Activated T-helper 1 cell treated with anti-CD3 and anti-CD28 coated beads, Interleukin-12 subunit alpha, Interleukin-12 subunit beta, Interleukin-2, Interleukin-4 antibody, amounts not matched to agents 30 ng/mL and 10 ng/mL and 1 ng/mL, durations not matched to agents 14 hours and 24 hours and 36 hours (primary cell): ENCODE measurements at regions not wholly inside any gene's neighbourhood (a gene's known extent, or its start where the extent isn't known, plus 50 kb on each side); places are given as distances from the start of the nearest gene placed in this dataset.
"Not testable (repeated sequence)": the region's sequence is repeated elsewhere in the genome, so short reads cannot be mapped to it uniquely, and the experiment has no call there.

ENCODE experiments used
- DNase-seq: peaks from one replicate; pipeline ENCODE4 v3.0.0; 2021; ENCODE audit warnings: low spot score
- H3K27ac Mint-ChIP-seq: one replicate; pipeline ENCODE4 v1.8.0; 2021; ENCODE audit warnings: mild to moderate bottlenecking, mixed read lengths
- H3K27me3 Mint-ChIP-seq: one replicate; pipeline ENCODE4 v1.8.0; 2022; ENCODE audit warnings: mild to moderate bottlenecking, moderate library complexity, mixed read lengths; ENCODE audit not compliant: insufficient read depth
- H3K36me3 Mint-ChIP-seq: one replicate; pipeline ENCODE4 v1.8.0; 2021; ENCODE audit warnings: low read depth, mixed read lengths
- H3K4me1 Mint-ChIP-seq: one replicate; pipeline ENCODE4 v1.8.0; 2021; ENCODE audit warnings: low read depth, mixed read lengths
- H3K4me3 Mint-ChIP-seq: one replicate; pipeline ENCODE4 v1.8.0; 2021; ENCODE audit warnings: mild to moderate bottlenecking, moderate library complexity, mixed read lengths
- H3K9me3 Mint-ChIP-seq: one replicate; pipeline ENCODE4 v1.8.0; 2021; ENCODE audit warnings: mixed read lengths
- intact Hi-C: fragments of 100-400 bp; cut with micrococcal nuclease; formaldehyde crosslinking; loops from one replicate; pipeline ENCODE4 v1.15.1; 2024

- Mint-ChIP-seq H3K9me3 (no peaks in the 10 kb centered on the region), H3K36me3 (no peaks in the 10 kb centered on the region), H3K4me1 (no peaks in the 10 kb centered on the region), H3K27me3 (peaks cover 2% of the 10 kb centered on the region), H3K27ac (no peak overlapping the region), H3K4me3 (no peak overlapping the region)
- intact Hi-C loops: no loop called here
- no peak for DNase-seq
These were observed 564.1 kb downstream of the SUCLG1 start for GRCh38 chr2:83894976-83895375.

DNA sequence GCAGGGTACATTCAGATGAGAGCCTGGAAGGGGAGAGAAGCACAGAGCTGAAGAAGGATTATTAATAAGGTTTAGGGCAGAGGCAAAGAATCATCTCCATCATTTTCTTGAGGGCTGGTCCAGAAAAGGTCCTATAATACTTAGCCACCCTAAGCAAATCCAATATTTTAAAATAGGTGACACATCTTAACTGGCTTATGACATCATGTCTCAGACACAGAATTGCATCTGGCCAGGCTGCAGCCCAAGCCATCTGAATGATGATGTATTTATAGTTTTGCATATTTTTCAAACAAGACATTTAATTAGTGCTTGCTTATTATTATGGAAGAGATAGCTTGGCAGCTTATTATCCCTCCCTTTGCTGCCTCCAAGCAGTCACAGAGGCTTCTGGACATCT is 571.3 kb downstream of the SUCLG1 start:
- no peaks in the 10 kb centered on the region for H3K9me3 Mint-ChIP-seq
- DNase-seq: no peak
- H3K27ac Mint-ChIP-seq: no peak overlapping the region
- intact Hi-C loops: no loop called here
- no peak overlapping the region for H3K4me3 Mint-ChIP-seq
- H3K27me3 Mint-ChIP-seq: peaks cover 6% of the 10 kb centered on the region
- no peaks in the 10 kb centered on the region for H3K4me1 Mint-ChIP-seq
- H3K36me3 Mint-ChIP-seq: no peaks in the 10 kb centered on the region

DNA sequence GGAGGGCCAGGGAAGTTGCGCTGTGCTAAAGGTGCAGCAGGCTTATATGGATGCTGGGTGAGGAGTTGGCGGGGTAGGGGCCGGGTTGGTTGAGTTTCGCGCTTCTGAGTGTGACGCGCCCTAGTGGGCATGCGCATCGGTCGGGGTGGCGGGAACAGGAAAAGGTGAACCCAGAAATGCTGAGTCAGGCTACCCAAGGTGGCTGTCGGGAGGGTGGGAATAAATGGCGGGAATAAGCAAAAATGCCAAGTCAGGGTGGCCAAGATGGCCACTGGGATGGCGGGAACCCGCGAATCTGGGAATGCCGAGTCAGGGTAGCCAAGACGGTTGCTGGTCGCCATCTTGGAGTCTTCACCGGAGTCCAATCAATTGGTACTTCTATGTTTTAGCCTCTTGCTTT is 580.0 kb downstream of the SUCLG1 start:
- no peak for DNase-seq
- Mint-ChIP-seq H3K9me3 (peaks cover 40% of the 10 kb centered on the region), H3K4me3 (no peak overlapping the region), H3K36me3 (no peaks in the 10 kb centered on the region), H3K27me3 (no peaks in the 10 kb centered on the region), H3K27ac (no peak overlapping the region), H3K4me1 (no peaks in the 10 kb centered on the region)
- intact Hi-C loops: no loop called here

DNA sequence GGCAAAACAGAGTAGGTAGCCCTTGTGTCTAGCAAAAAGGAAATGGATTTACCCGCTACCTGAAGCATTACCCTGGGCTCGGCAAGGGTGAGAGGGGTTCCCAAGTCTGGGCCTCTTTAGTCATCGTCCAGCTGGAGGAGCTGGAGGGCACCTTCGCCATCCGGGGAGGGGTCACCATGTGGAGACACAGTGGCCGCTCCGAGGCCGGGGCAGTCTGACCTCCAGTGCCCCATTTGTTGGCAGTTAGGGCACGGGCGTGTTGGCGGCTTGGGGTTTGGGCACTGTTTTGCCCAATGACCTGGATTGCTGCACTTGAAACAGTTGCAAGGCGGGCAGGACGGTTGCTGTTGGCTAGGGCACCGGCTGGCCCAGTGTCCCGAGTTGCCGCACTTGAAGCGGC is 581.8 kb downstream of the SUCLG1 start:
- peaks cover 48% of the 10 kb centered on the region for H3K9me3 Mint-ChIP-seq
- H3K27me3 Mint-ChIP-seq, H3K27ac Mint-ChIP-seq, H3K4me3 Mint-ChIP-seq, H3K36me3 Mint-ChIP-seq, intact Hi-C loops, DNase-seq, H3K4me1 Mint-ChIP-seq: not testable (repeated sequence)

DNA sequence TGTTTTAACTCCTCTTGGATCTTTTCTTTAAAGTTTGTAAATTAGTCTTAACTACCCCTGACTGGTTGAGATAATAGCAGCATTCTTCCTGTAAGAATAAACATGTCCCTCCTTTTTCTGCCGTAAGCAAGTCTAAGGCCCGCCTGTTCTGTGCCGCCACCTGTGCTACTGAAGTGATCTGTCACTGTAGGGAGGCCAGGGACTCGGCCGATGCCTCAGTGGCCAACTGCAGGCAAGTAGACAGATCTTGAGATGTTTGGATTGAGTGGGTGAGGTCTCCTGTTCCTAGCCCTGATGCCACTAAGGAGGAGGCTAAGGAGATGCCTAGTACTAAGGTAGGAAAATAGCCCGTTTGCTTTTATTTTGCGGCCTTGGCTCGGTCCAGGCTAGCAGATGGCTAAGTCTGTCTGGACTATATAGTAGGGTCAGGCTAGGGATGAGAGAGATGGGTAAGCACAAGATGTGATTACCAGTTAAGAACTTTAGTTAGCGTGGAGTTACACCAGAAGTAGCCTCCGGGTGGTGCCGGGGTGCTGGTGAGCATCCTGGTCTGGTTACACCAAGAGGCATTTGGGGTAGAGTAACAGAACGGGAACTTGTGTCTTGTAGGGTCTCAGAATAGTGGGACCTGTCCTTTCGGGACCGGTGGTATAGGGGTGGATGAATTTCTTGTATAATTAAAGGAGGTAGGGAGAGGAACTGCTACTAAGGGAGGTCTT is 584.2 kb downstream of the SUCLG1 start:
- no peaks in the 10 kb centered on the region for H3K36me3 Mint-ChIP-seq
- intact Hi-C loops: no loop called here
- no peak overlapping the region for H3K4me3 Mint-ChIP-seq
- no peak for DNase-seq
- peaks cover 48% of the 10 kb centered on the region for H3K9me3 Mint-ChIP-seq
- H3K27me3 Mint-ChIP-seq: no peaks in the 10 kb centered on the region
- H3K27ac Mint-ChIP-seq: no peak overlapping the region
- H3K4me1 Mint-ChIP-seq: no peaks in the 10 kb centered on the region

GRCh38 chr2:83874066-83874465 is 585.0 kb downstream of the SUCLG1 start:
- no peak for DNase-seq
- Mint-ChIP-seq H3K27me3 (no peaks in the 10 kb centered on the region), H3K27ac (no peak overlapping the region), H3K9me3 (peaks cover 47% of the 10 kb centered on the region), H3K4me3 (no peak overlapping the region), H3K4me1 (no peaks in the 10 kb centered on the region), H3K36me3 (no peaks in the 10 kb centered on the region)
- intact Hi-C loops: no loop called here

DNA sequence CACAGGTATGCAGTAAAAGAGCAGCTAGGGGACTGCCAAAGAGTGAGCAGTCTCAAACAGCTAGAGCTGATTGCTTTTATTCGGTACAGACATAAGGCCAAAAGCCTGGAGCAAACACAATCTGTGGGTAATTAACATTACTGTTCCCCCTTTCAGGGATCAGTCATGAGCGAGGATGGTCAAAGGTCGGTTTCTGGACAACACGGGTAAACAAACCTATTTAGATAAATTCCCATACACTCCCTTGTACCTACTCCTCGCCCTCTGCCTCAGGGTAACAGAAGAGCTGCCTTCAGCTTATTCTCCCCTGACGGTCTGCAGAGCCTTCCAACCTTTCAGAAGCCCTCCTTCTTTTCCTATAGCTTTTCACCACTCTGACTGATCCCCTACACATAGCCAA is 586.0 kb downstream of the SUCLG1 start:
- H3K27ac Mint-ChIP-seq: no peak overlapping the region
- no peak for DNase-seq
- H3K36me3 Mint-ChIP-seq: no peaks in the 10 kb centered on the region
- no peaks in the 10 kb centered on the region for H3K4me1 Mint-ChIP-seq
- intact Hi-C loops: no loop called here
- no peaks in the 10 kb centered on the region for H3K27me3 Mint-ChIP-seq
- peaks cover 38% of the 10 kb centered on the region for H3K9me3 Mint-ChIP-seq
- no peak overlapping the region for H3K4me3 Mint-ChIP-seq

- intact Hi-C loops: no loop called here
- Mint-ChIP-seq H3K4me3 (no peak overlapping the region), H3K9me3 (no peaks in the 10 kb centered on the region), H3K4me1 (no peaks in the 10 kb centered on the region), H3K36me3 (no peaks in the 10 kb centered on the region), H3K27me3 (no peaks in the 10 kb centered on the region), H3K27ac (no peak overlapping the region)
- DNase-seq: no peak
These were observed 592.9 kb downstream of the SUCLG1 start for GRCh38 chr2:83866211-83866610.

DNA sequence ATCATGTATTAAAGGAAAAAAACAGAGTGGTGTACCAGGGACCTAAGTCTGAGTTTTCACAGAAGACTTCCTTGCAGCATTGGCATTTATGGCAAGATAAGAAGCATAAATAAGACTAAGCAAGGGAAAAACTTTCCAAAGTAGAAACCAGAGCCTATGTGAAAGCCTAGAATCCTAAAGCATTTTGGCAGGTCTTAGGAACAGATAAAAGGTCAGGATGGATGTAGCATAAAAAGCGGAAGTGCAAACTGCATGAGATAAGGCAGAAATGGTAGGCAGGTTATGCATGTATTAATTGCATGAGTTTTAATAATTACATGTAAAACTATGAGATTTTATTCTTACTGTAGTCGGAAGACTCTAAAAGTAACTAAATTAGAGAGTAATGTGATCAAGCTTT is 596.5 kb downstream of the SUCLG1 start:
- Mint-ChIP-seq H3K4me1 (no peaks in the 10 kb centered on the region), H3K27me3 (no peaks in the 10 kb centered on the region), H3K9me3 (no peaks in the 10 kb centered on the region), H3K4me3 (no peak overlapping the region), H3K36me3 (no peaks in the 10 kb centered on the region), H3K27ac (no peak overlapping the region)
- DNase-seq: no peak
- intact Hi-C loops: no loop called here

- Mint-ChIP-seq H3K4me3 (no peak overlapping the region), H3K9me3 (no peaks in the 10 kb centered on the region), H3K36me3 (no peaks in the 10 kb centered on the region), H3K27ac (no peak overlapping the region), H3K27me3 (no peaks in the 10 kb centered on the region), H3K4me1 (no peaks in the 10 kb centered on the region)
- intact Hi-C loops: no loop called here
- DNase-seq: no peak
These were observed 598.8 kb downstream of the SUCLG1 start for GRCh38 chr2:83860320-83860719.

DNA sequence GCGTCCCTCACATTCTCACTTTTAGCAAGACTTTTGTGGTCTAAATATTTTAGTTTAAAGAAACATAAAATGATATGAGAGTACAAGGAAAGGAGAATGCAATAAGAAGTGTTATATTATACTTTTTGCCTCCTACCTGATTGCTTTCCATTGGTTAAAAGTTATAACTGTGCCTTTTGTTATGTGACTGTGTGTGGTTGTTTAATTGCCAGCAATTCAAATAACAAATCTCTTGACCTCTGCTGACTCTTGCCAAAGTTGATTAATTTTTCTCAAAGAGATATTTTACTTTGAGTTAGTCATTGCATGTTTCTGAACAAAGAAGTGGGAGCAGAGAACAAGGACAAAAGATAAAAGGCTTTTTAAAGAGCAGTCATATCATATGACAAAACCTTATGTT is 599.5 kb downstream of the SUCLG1 start:
- intact Hi-C loops: no loop called here
- Mint-ChIP-seq H3K27ac (no peak overlapping the region), H3K9me3 (no peaks in the 10 kb centered on the region), H3K27me3 (no peaks in the 10 kb centered on the region), H3K4me1 (no peaks in the 10 kb centered on the region), H3K4me3 (no peak overlapping the region), H3K36me3 (no peaks in the 10 kb centered on the region)
- DNase-seq: no peak

DNA sequence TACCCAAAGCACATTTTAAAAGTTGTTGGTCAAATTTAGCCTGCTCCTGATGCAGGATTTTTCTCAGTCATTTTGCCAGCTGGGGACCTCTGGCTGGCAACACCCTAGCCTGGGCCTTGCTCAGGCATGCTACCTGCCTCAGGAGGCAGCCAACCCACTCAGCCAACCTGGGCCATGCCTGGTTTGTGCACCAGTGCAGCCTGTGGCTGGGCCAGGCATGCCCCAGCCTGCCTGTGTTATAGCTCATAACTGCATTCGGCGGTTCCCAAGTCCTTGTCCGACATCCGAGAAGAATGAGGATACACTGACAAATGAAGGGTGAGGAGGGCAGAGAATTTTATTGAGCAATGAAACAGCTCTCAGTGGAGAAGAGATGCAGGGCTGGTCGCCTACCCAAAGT is 608.0 kb downstream of the SUCLG1 start:
- DNase-seq: no peak
- H3K27ac Mint-ChIP-seq: no peak overlapping the region
- H3K36me3 Mint-ChIP-seq: no peaks in the 10 kb centered on the region
- no peaks in the 10 kb centered on the region for H3K9me3 Mint-ChIP-seq
- H3K27me3 Mint-ChIP-seq: no peaks in the 10 kb centered on the region
- intact Hi-C loops: no loop called here
- no peak overlapping the region for H3K4me3 Mint-ChIP-seq
- H3K4me1 Mint-ChIP-seq: no peaks in the 10 kb centered on the region

GRCh38 chr2:83850071-83850725 is 608.9 kb downstream of the SUCLG1 start:
- Mint-ChIP-seq H3K4me1 (no peaks in the 10 kb centered on the region), H3K27me3 (no peaks in the 10 kb centered on the region), H3K36me3 (no peaks in the 10 kb centered on the region), H3K4me3 (no peak overlapping the region), H3K9me3 (no peaks in the 10 kb centered on the region), H3K27ac (no peak overlapping the region)
- DNase-seq: no peak
- intact Hi-C loops: no loop called here

- Mint-ChIP-seq H3K4me3 (no peak overlapping the region), H3K36me3 (no peaks in the 10 kb centered on the region), H3K9me3 (no peaks in the 10 kb centered on the region), H3K4me1 (no peaks in the 10 kb centered on the region), H3K27me3 (no peaks in the 10 kb centered on the region), H3K27ac (no peak overlapping the region)
- no peak for DNase-seq
- intact Hi-C loops: no loop called here
These were observed 614.6 kb downstream of the SUCLG1 start for GRCh38 chr2:83844490-83844889.
